H1 (cell line): ENCODE measurements at regions not wholly inside any gene's neighbourhood (a gene's known extent, or its start where the extent isn't known, plus 50 kb on each side); places are given as distances from the start of the nearest gene placed in this dataset.

Experiments used
- CTCF ChIA-PET: fragments of 300-600 bp; sonication (Branson Sonifier 250); formaldehyde crosslinking; loops from one replicate; lab custom pipeline; 2021; ENCODE audit not compliant: partially characterized antibody; lab: Charles Lee
- POLR2A ChIA-PET: fragments of 300-600 bp; sonication (Branson Sonifier 250); formaldehyde crosslinking; loops from one replicate; lab custom pipeline; 2021; ENCODE audit warnings: inconsistent platforms; ENCODE audit not compliant: partially characterized antibody; lab: Charles Lee
- DNase-seq, 2 experiments: peaks; one replicate each; pipeline versions ENCODE4 v3.0.0 to v3.0.0-alpha.2; 2010 to 2022; ENCODE audit warnings: low spot score in 2 of 2, low read depth in 1 of 2, mixed read lengths in 1 of 2
- FAIRE-seq: peaks from 2 replicates; lab custom pipeline; 2011; peaks lifted over from hg19 to GRCh38; lab: Jason Lieb, UNC
- H2AFZ ChIP-seq: 2 replicates; pipeline ENCODE4 v1.8.1; 2012; ENCODE audit warnings: low read length, inconsistent platforms
- H2AK5ac ChIP-seq: 2 replicates; pipeline ENCODE4 v1.6.1; 2013; ENCODE audit warnings: low read depth, low read length
- H2BK120ac ChIP-seq: replicated peaks from 2 replicates; pipeline ENCODE3; 2013; ENCODE audit warnings: low read depth, low read length, inconsistent platforms
- H2BK12ac ChIP-seq: 2 replicates; pipeline ENCODE4 v1.6.1; 2013; ENCODE audit warnings: low read depth, low read length
- H2BK15ac ChIP-seq: 2 replicates; pipeline ENCODE4 v1.6.1; 2013; ENCODE audit warnings: low read length
- H2BK20ac ChIP-seq: 2 replicates; pipeline ENCODE4 v1.6.1; 2013; ENCODE audit warnings: low read length
- H2BK5ac ChIP-seq: 2 replicates; pipeline ENCODE4 v1.6.1; 2013; ENCODE audit warnings: low read depth, low read length
- H3K14ac ChIP-seq: 2 replicates; pipeline ENCODE4 v1.6.1; 2013; ENCODE audit warnings: inconsistent platforms; ENCODE audit not compliant: insufficient read length
- H3K18ac ChIP-seq: 2 replicates; pipeline ENCODE4 v1.6.1; 2013; ENCODE audit warnings: low read length; ENCODE audit errors: extremely low read depth
- H3K23ac ChIP-seq: 2 replicates; pipeline ENCODE4 v1.6.1; 2013; ENCODE audit warnings: inconsistent platforms; ENCODE audit not compliant: insufficient read length
- H3K23me2 ChIP-seq: 2 replicates; pipeline ENCODE4 v1.6.1; 2013; ENCODE audit warnings: low read depth, low read length
- H3K27ac ChIP-seq: 2 replicates; pipeline ENCODE4 v1.6.1; 2011; ENCODE audit warnings: low read depth, low read length, inconsistent platforms
- H3K27me3 ChIP-seq, 4 experiments: replicated peaks in 1 of 4; 1 replicate in 1 of 4; 2 replicates in 3 of 4; pipeline versions ENCODE4 v1.6.1 to v1.8.1; 2011 to 2013; ENCODE audit warnings: low read length in 3 of 4, mild to moderate bottlenecking in 3 of 4, inconsistent platforms in 2 of 4, mixed read lengths in 2 of 4, moderate library complexity in 1 of 4; ENCODE audit not compliant: control insufficient read depth in 3 of 4, insufficient read depth in 3 of 4; ENCODE audit errors: extremely low read depth in 1 of 4
- H3K36me3 ChIP-seq, 4 experiments: 2 replicates each; pipeline versions ENCODE4 v1.6.1 to v1.8.1; 2011 to 2013; ENCODE audit warnings: mild to moderate bottlenecking in 4 of 4, low read length in 3 of 4, moderate library complexity in 2 of 4, control low read depth in 1 of 4, inconsistent platforms in 1 of 4; ENCODE audit not compliant: insufficient read depth in 4 of 4, control insufficient read depth in 2 of 4
- H3K4ac ChIP-seq: replicated peaks from 2 replicates; pipeline ENCODE3; 2013; ENCODE audit warnings: low read length, low read depth, mixed read lengths, inconsistent platforms; ENCODE audit not compliant: insufficient read length
- H3K4me1 ChIP-seq, 4 experiments: replicated peaks in 1 of 4; 1 replicate in 1 of 4; 2 replicates in 3 of 4; pipeline versions ENCODE4 v1.6.1 to v1.8.1; 2011 to 2013; ENCODE audit warnings: low read length in 3 of 4, inconsistent platforms in 2 of 4, mixed read lengths in 1 of 4; ENCODE audit not compliant: insufficient read depth in 4 of 4, control insufficient read depth in 3 of 4
- H3K4me2 ChIP-seq, 2 experiments: 2 replicates each; pipeline versions ENCODE4 v1.6.1 to v1.8.1; 2011 to 2013; ENCODE audit warnings: low read depth in 2 of 2, low read length in 2 of 2, control low read depth in 1 of 2, inconsistent platforms in 1 of 2, mild to moderate bottlenecking in 1 of 2; ENCODE audit not compliant: insufficient read depth in 1 of 2
- H3K4me3 ChIP-seq, 4 experiments: fragments of 200-600, 300-600 bp in 1 of 4; sonication (generic), shearing (Covaris generic), sonication (Bioruptor Twin) in 1 of 4; 2 replicates each; pipeline versions ENCODE4 v1.5.1 to v1.8.1; 2011 to 2016; ENCODE audit warnings: low read length in 4 of 4, low read depth in 3 of 4, control low read depth in 2 of 4, inconsistent platforms in 2 of 4, mild to moderate bottlenecking in 2 of 4, mixed read lengths in 1 of 4, moderate library complexity in 1 of 4; ENCODE audit not compliant: insufficient read depth in 2 of 4; ENCODE audit errors: extremely low read depth in 1 of 4
- H3K56ac ChIP-seq: replicated peaks from 2 replicates; pipeline ENCODE3; 2013; ENCODE audit warnings: low read depth, mild to moderate bottlenecking, mixed read lengths, low read length, inconsistent platforms; ENCODE audit not compliant: insufficient read length
- H3K79me1 ChIP-seq: 2 replicates; pipeline ENCODE4 v1.6.1; 2013; ENCODE audit warnings: low read depth, low read length, control low read depth
- H3K79me2 ChIP-seq, 2 experiments: 2 replicates each; pipeline versions ENCODE4 v1.6.1 to v1.8.1; 2012 to 2013; ENCODE audit warnings: low read length in 2 of 2, mild to moderate bottlenecking in 2 of 2, inconsistent platforms in 1 of 2; ENCODE audit not compliant: insufficient read depth in 2 of 2, control insufficient read depth in 1 of 2
- H3K9ac ChIP-seq, 4 experiments: replicated peaks in 1 of 4; 1 replicate in 1 of 4; 2 replicates in 3 of 4; pipeline versions ENCODE4 v1.6.1 to v1.8.1; 2011 to 2013; ENCODE audit warnings: low read depth in 3 of 4, low read length in 3 of 4, control low read depth in 2 of 4, mild to moderate bottlenecking in 2 of 4, moderate library complexity in 2 of 4, inconsistent platforms in 1 of 4; ENCODE audit errors: extremely low read depth in 1 of 4
- H3K9me3 ChIP-seq, 2 experiments: 2 replicates each; pipeline versions ENCODE4 v1.6.1 to v1.8.1; 2012 to 2013; ENCODE audit warnings: mild to moderate bottlenecking in 2 of 2, moderate library complexity in 2 of 2, control low read depth in 1 of 2, inconsistent platforms in 1 of 2, low read depth in 1 of 2, low read length in 1 of 2, mixed read lengths in 1 of 2; ENCODE audit not compliant: insufficient read depth in 2 of 2
- H4K20me1 ChIP-seq, 2 experiments: replicated peaks in 1 of 2; 2 replicates each; pipeline versions ENCODE3 to v1.8.1; 2011 to 2013; ENCODE audit warnings: inconsistent platforms in 2 of 2, low read length in 2 of 2, mild to moderate bottlenecking in 1 of 2; ENCODE audit not compliant: insufficient read depth in 2 of 2, control insufficient read depth in 1 of 2
- H4K5ac ChIP-seq: 2 replicates; pipeline ENCODE4 v1.6.1; 2013; ENCODE audit warnings: low read length, low read depth, mixed read lengths, inconsistent platforms; ENCODE audit not compliant: insufficient read length
- H4K8ac ChIP-seq: 2 replicates; pipeline ENCODE4 v1.8.0; 2013; ENCODE audit warnings: mild to moderate bottlenecking, moderate library complexity, low read length, inconsistent platforms; ENCODE audit not compliant: insufficient read depth; ENCODE audit errors: extremely low read depth
- H4K91ac ChIP-seq: replicated peaks from 2 replicates; pipeline ENCODE3; 2013; ENCODE audit warnings: low read length, mixed read lengths, inconsistent platforms; ENCODE audit not compliant: insufficient read length
- CHD1 ChIP-seq: IDR thresholded peaks from 2 replicates; pipeline ENCODE4 v1.6.1; 2012; ENCODE audit warnings: low read depth, low read length, improper control_type of control experiment
- CHD2 ChIP-seq: IDR thresholded peaks from 2 replicates; pipeline ENCODE4 v1.6.1; 2012; ENCODE audit warnings: low read length, improper control_type of control experiment
- CTCF ChIP-seq, 3 experiments: IDR thresholded peaks; 1 replicate in 2 of 3; 2 replicates in 1 of 3; pipeline versions ENCODE4 v1.5.1 to v1.6.1; 2011; ENCODE audit warnings: low read length in 3 of 3, mild to moderate bottlenecking in 3 of 3, inconsistent platforms in 2 of 3, low read depth in 1 of 3, moderate library complexity in 1 of 3; ENCODE audit not compliant: insufficient read depth in 1 of 3; ENCODE audit errors: control extremely low read depth in 1 of 3
- EP300 ChIP-seq, 2 experiments: IDR thresholded peaks; 1 replicate in 1 of 2; 2 replicates in 1 of 2; pipeline ENCODE4 v1.6.1; 2011 to 2012; ENCODE audit warnings: low read depth in 2 of 2, low read length in 2 of 2, mild to moderate bottlenecking in 2 of 2, borderline replicate concordance in 1 of 2, inconsistent platforms in 1 of 2, moderate library complexity in 1 of 2
- HDAC6 ChIP-seq: IDR thresholded peaks from one replicate; pipeline ENCODE4 v1.7.1; 2012; ENCODE audit warnings: low read depth, mild to moderate bottlenecking, inconsistent platforms, low read length, moderate library complexity
- KDM5A ChIP-seq: fragments of 200-600 bp; IDR thresholded peaks from 2 replicates; pipeline ENCODE4 v1.7.1; 2012; ENCODE audit warnings: mild to moderate bottlenecking, low read length, inconsistent platforms, mixed read lengths
- SIN3A ChIP-seq, 2 experiments: IDR thresholded peaks in 1 of 2; conservative IDR thresholded peaks in 1 of 2; 2 replicates each; pipeline ENCODE4 v1.6.1; 2011 to 2012; ENCODE audit warnings: low read length in 2 of 2, improper control_type of control experiment in 1 of 2, low read depth in 1 of 2, mild to moderate bottlenecking in 1 of 2
- SUZ12 ChIP-seq: fragments of 200-600 bp; sonication (generic); IDR thresholded peaks from 2 replicates; pipeline ENCODE4 v1.6.1; 2012; ENCODE audit warnings: mild to moderate bottlenecking, inconsistent platforms, low read length, moderate library complexity, mixed read lengths
- TAF7 ChIP-seq: optimal IDR thresholded peaks from 2 replicates; pipeline ENCODE3; 2011; ENCODE audit warnings: low read depth, mild to moderate bottlenecking, inconsistent platforms, low read length, moderate library complexity, borderline replicate concordance
- YY1 ChIP-seq: IDR thresholded peaks from 2 replicates; pipeline ENCODE4 v1.6.1; 2011; ENCODE audit warnings: low read depth, mild to moderate bottlenecking, low read length
- WGBS, 2 experiments: shearing (Covaris generic) in 1 of 2; methylation state at CpG; one replicate each; pipeline versions ENCODE4 v1.1.6 to v1.1.7; 2013 to 2015; ENCODE audit warnings: low lambda C conversion rate in 2 of 2, mixed read lengths in 2 of 2, inconsistent platforms in 1 of 2, low coverage in 1 of 2, missing lambda C conversion rate in 1 of 2; ENCODE audit not compliant: insufficient replicate concordance in 2 of 2, insufficient coverage in 1 of 2, insufficient read length in 1 of 2; ENCODE audit errors: extremely low coverage in 1 of 2, missing lambda C conversion rate in 1 of 2; 5-methylcytosine and 5-hydroxymethylcytosine counted together

- H2BK120ac ChIP-seq, result no peak overlapping the region
- H3K23ac ChIP-seq, result no peak overlapping the region
- H2BK15ac ChIP-seq, result no peak overlapping the region
- H2BK12ac ChIP-seq, result no peak overlapping the region
- H3K4ac ChIP-seq, result no peak overlapping the region
- H3K4me3 ChIP-seq, result no peak overlapping the region
- ChIA-PET POLR2A (no interaction called here), CTCF (no interaction called here)
- H3K27me3 ChIP-seq, result no peaks in the 10 kb centered on the region; a peak in 1 of 7 replicates
- no peaks in the 10 kb centered on the region for H3K79me2 ChIP-seq
- H3K9me3 ChIP-seq, result no peaks in the 10 kb centered on the region; a peak in 1 of 4 replicates
- H3K56ac ChIP-seq, result no peak overlapping the region
- no peaks in the 10 kb centered on the region for H3K79me1 ChIP-seq
- FAIRE-seq (no peak), DNase-seq (no peak)
- no peak overlapping the region for H2BK5ac ChIP-seq
- H2BK20ac ChIP-seq, result no peak overlapping the region
- H3K4me1 ChIP-seq, result no peaks in the 10 kb centered on the region
- H3K27ac ChIP-seq, result no peak overlapping the region
- H3K18ac ChIP-seq, result no peak overlapping the region
- no peaks in the 10 kb centered on the region for H4K20me1 ChIP-seq
- H2AK5ac ChIP-seq, result no peak overlapping the region
- no peaks in the 10 kb centered on the region for H3K36me3 ChIP-seq
- H3K23me2 ChIP-seq, result no peaks in the 10 kb centered on the region
- no peak overlapping the region for H3K14ac ChIP-seq
- H3K9ac ChIP-seq, result no peak overlapping the region
- no peak overlapping the region for H4K5ac ChIP-seq
- no peak overlapping the region for H4K91ac ChIP-seq
- no peak overlapping the region for H3K4me2 ChIP-seq
- 91% methylated on average over 9 of the region's 10 CpGs; no CpG with 5 or more reads in 1 of the 2 experiments for WGBS, 2 experiments
- no peak overlapping the region; the same call in 1 of the 2 replicates for H4K8ac ChIP-seq
- TF ChIP-seq KDM5A (no peak), TAF7 (no peak), CTCF (IDR thresholded peaks at IDR 0.05; ENCODE audit: control extremely low read depth in 1 of 3, insufficient read depth in 1 of 3, low read depth in 1 of 3, low read length in 3 of 3) (no peak), SUZ12 (no peak), HDAC6 (no peak), EP300 (IDR thresholded peaks at IDR 0.05; ENCODE audit: borderline replicate concordance in 1 of 2, low read depth in 2 of 2, low read length in 2 of 2) (no peak), CHD1 (no peak), CHD2 (no peak), YY1 (no peak), SIN3A (conservative IDR thresholded peaks at IDR 0.05 in 1 of 2, IDR thresholded peaks at IDR 0.05 in 1 of 2; ENCODE audit: low read depth in 1 of 2, low read length in 2 of 2) (no peak)
- H2AFZ ChIP-seq, result no peak overlapping the region
Measured at GRCh38 chr22:48439560-48440135, 1388.0 kb downstream of the BRD1 start.
